ENCODE measurements at regions not wholly inside any gene's neighbourhood (a gene's known extent, or its start where the extent isn't known, plus 50 kb on each side); places are given as distances from the start of the nearest gene placed in this dataset.

- TF ChIP-seq FOXJ3 (CRISPR knock-in tag; IDR thresholded peaks at IDR 0.05) (no peak), SMARCE1 (IDR thresholded peaks at IDR 0.05) (no peak), PKNOX1 (IDR thresholded peaks at IDR 0.05) (no peak), ZNF77 (CRISPR knock-in tag; IDR thresholded peaks at IDR 0.05) (no peak), CEBPB (tag; IDR thresholded peaks at IDR 0.05) (no peak)
Observed at GRCh38 chr2:14445670-14446069, 186.8 kb upstream of the LRATD1 start.
